ENCODE measurements at regions not wholly inside any gene's neighbourhood (a gene's known extent, or its start where the extent isn't known, plus 50 kb on each side); places are given as distances from the start of the nearest gene placed in this dataset.

DNA sequence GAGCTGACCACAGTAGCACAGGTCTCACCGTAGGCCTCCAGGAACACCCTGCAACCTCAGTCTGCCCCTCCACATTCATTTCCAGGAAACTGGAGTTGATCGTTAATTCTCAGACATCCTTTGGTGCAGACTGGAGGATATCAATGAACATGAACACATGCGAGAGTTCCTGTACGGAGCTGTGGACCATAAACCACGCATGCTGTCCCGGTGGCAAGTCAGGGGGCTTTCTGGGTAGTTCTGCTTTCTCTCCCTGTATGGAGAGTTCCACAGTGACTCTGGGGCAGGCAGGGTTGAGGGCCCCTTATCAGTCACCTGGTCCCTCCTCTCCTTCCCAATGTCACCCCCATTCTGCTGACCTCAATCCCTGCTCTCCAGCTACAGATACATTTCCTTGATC, 55.5 kb upstream of the URI1 start:
- H4K8ac ChIP-seq (replicated peaks; ENCODE audit: insufficient read length, low read depth, low read length), result no peak overlapping the region
- no peak overlapping the region for H3K23ac ChIP-seq (ENCODE audit: insufficient read length, low read depth, low read length)
- H2AFZ ChIP-seq (ENCODE audit: low read length), result no peak overlapping the region
- H3K4me1 Mint-ChIP-seq, result peaks cover 0 to 18% of the 10 kb centered on the region in 2 experiments; a peak in 3 of 4 replicates
- H2BK120ac ChIP-seq (ENCODE audit: low read depth, low read length, poor library complexity, severe bottlenecking), result no peak overlapping the region
- H3K4me3 Mint-ChIP-seq, result no peak overlapping the region; a peak in 1 of 5 replicates
- H3K9me3 ChIP-seq (ENCODE audit: control insufficient read depth, low read depth, low read length), result no peaks in the 10 kb centered on the region
- no peak overlapping the region for H3K56ac ChIP-seq (ENCODE audit: insufficient read length, low read depth, low read length)
- H4K5ac ChIP-seq (ENCODE audit: insufficient read length, low read depth, low read length), result no peak overlapping the region
- H3K9me3 Mint-ChIP-seq, result no peaks in the 10 kb centered on the region; a peak in 1 of 5 replicates
- no peaks in the 10 kb centered on the region for H3K23me2 ChIP-seq (ENCODE audit: insufficient read length, low read depth, low read length, poor library complexity, severe bottlenecking)
- no peak overlapping the region for H3K4me2 ChIP-seq (ENCODE audit: insufficient read depth, insufficient read length, low read length)
- H2BK12ac ChIP-seq (ENCODE audit: insufficient read length, low read depth, low read length), result no peak overlapping the region
- TF ChIP-seq, protein P1, sequence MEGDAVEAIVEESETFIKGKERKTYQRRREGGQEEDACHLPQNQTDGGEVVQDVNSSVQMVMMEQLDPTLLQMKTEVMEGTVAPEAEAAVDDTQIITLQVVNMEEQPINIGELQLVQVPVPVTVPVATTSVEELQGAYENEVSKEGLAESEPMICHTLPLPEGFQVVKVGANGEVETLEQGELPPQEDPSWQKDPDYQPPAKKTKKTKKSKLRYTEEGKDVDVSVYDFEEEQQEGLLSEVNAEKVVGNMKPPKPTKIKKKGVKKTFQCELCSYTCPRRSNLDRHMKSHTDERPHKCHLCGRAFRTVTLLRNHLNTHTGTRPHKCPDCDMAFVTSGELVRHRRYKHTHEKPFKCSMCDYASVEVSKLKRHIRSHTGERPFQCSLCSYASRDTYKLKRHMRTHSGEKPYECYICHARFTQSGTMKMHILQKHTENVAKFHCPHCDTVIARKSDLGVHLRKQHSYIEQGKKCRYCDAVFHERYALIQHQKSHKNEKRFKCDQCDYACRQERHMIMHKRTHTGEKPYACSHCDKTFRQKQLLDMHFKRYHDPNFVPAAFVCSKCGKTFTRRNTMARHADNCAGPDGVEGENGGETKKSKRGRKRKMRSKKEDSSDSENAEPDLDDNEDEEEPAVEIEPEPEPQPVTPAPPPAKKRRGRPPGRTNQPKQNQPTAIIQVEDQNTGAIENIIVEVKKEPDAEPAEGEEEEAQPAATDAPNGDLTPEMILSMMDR (conservative IDR thresholded peaks at IDR 0.05), result no peak
- H2BK15ac ChIP-seq (ENCODE audit: low read depth, low read length), result no peak overlapping the region
- no peak overlapping the region for H3K27ac Mint-ChIP-seq
- no peak overlapping the region for H2BK20ac ChIP-seq (ENCODE audit: low read depth, low read length, poor library complexity, severe bottlenecking)
- H3K27me3 ChIP-seq (ENCODE audit: insufficient read depth, low read length), result no peaks in the 10 kb centered on the region
- no peaks in the 10 kb centered on the region for H3K79me2 ChIP-seq (ENCODE audit: insufficient read depth, low read length)
- no peak overlapping the region for H4K91ac ChIP-seq (ENCODE audit: insufficient read length, low read depth, low read length)
- H3K27me3 Mint-ChIP-seq (ENCODE audit: low read depth), result peaks cover 4% of the 10 kb centered on the region
- H3K18ac ChIP-seq (ENCODE audit: insufficient read length, low read depth, low read length), result no peak overlapping the region
- H3K79me1 ChIP-seq (ENCODE audit: insufficient read depth, low read depth, low read length, poor library complexity, severe bottlenecking), result no peaks in the 10 kb centered on the region
- H2AK5ac ChIP-seq (ENCODE audit: insufficient read length, low read length), result no peak overlapping the region
- no peak overlapping the region for H3K27ac ChIP-seq (ENCODE audit: insufficient read length, low read depth, low read length)
- H2BK5ac ChIP-seq (ENCODE audit: insufficient read length, low read length), result no peak overlapping the region
- no peak overlapping the region for H3K4ac ChIP-seq (ENCODE audit: low read depth, low read length)
- H3K4me1 ChIP-seq (ENCODE audit: insufficient read depth, low read length), result no peaks in the 10 kb centered on the region; the same call in 1 of the 2 replicates
- no peaks in the 10 kb centered on the region; a peak in 1 of 7 replicates for H3K36me3 Mint-ChIP-seq (ENCODE audit: insufficient read depth in 1 of 3, low read depth in 3 of 3)
- no peak overlapping the region for H3K14ac ChIP-seq (ENCODE audit: insufficient read depth, low read length)
- H3T11ph ChIP-seq (ENCODE audit: low read length), result no peak overlapping the region
- DNase-seq, result no peak
- H3K9ac ChIP-seq (ENCODE audit: extremely low read depth, insufficient read length, low read length), result no peak overlapping the region
- no peaks in the 10 kb centered on the region for H4K20me1 ChIP-seq (ENCODE audit: control insufficient read depth, insufficient read depth, insufficient read length)
- WGBS (ENCODE audit: extremely low coverage, insufficient read length, low lambda C conversion rate), result no CpG with 5 or more reads among the region's 6 CpGs

Measured in H9 (cell line).